NOMO-1 treated with dmso at 0.1 percent for 144 hours (cell line): ENCODE measurements at regions not wholly inside any gene's neighbourhood (a gene's known extent, or its start where the extent isn't known, plus 50 kb on each side); places are given as distances from the start of the nearest gene placed in this dataset.
"Not testable (repeated sequence)": the region's sequence is repeated elsewhere in the genome, so short reads cannot be mapped to it uniquely, and the experiment has no call there.

Experiments
- DNase-seq: peaks from one replicate; lab custom pipeline; 2025; ENCODE audit not compliant: unreplicated experiment; lab: John Stamatoyannopoulos, UW

DNA sequence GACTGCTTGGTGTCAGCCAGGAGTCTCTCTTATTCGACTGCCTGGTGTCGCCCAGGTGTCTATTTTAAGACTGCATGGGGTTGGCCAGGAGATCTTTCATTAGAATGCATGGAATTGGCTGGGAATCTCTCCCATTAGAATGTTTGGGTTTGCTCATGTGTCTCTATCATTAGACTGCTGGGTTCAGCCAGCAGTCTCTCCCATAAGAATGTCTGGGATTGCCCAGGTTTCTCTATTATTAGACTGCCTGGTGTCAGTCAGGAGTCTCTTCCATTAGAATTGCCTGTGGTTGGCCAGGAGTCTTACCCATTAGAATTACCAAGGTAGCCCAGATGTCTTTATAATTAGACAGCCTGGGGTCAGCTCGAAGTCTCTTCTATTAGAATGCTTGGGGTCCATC is 1496.0 kb downstream of the UQCRFS1 start:
- DNase-seq = no peak

DNA sequence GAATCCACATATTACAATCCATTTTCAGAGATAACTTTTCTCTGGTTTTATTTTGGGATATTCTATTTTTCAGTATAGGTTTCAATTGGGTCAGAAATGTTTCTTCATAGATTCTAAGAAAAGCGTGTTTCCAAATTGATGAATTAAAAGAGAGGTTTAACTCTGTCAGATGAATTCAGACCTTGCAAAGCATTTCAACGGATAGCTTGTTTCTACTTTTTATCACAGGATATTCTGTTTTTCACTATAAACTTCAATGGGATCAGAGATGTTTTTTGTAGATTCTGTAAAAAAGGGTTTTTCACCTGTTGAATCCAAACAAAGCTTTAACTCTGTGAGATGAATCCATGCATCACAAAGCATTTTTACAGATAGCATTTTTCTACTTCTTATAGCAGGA is 1498.1 kb downstream of the UQCRFS1 start:
- no peak for DNase-seq

GRCh38 chr19:27709496-27709895 is 1503.5 kb downstream of the UQCRFS1 start:
- DNase-seq = no peak

- DNase-seq = not testable (repeated sequence)
These were observed 1504.0 kb downstream of the UQCRFS1 start for GRCh38 chr19:27708986-27709385.

DNA sequence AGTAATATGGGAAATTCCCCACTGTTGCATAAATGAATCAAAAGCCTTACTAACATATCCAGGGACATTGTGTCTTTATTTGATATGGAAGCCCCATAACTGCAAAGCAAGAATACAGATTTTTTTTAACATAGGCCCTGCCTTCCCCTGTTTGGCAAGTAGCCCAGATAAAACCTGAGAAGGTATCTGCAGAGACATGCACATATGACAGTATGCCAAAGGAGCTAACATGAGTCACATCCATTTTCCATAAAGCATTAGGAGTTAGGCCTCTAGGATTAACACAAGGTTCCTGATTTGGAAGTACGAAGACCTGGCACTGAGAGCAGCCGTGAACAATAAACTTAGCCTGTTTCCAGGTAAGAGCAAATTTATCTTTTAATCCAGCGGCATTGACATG is 1505.9 kb downstream of the UQCRFS1 start:
- not testable (repeated sequence) for DNase-seq

DNA sequence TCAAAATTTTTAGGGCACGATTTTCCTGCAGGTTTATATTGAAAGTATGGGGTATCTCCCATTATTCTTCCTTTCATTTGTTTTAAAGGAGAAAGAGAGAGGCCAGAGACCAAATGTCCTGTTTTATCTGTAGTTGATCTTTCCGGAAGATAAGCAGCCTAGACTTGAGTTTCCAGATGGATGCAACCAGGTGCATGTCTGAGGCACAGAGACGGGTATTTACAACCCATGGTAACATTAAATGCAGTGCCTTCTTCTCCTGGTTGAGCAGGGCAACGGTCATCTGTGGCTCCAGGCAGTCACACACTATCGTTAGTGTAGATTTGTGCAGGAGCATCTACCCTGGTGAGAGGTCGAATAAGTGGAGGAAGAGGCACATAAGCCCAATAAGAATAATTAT is 1507.1 kb downstream of the UQCRFS1 start:
- no peak for DNase-seq

- DNase-seq = no peak
These were observed 1518.4 kb downstream of the UQCRFS1 start for GRCh38 chr19:27694361-27695055.

DNA sequence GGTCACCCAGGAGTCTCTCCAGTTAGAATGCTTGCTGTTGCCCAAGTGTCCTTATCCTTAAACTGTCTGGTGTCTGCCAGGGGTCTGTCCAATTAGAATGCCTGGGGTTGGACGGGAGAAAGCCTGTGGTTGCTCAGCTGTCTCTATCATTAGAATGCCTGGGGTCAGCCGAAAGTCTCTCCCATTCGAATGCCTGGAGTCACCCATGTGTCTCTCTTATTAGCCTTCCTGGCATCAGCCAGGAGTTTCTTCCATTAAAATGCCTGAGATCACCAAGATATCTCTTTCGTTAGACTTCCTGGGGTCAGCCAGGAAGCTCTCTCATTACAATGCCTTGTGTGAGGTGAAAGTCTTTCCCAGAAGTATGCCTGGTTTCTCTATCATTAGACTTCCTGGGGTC is 1521.0 kb downstream of the UQCRFS1 start:
- DNase-seq = no peak

DNA sequence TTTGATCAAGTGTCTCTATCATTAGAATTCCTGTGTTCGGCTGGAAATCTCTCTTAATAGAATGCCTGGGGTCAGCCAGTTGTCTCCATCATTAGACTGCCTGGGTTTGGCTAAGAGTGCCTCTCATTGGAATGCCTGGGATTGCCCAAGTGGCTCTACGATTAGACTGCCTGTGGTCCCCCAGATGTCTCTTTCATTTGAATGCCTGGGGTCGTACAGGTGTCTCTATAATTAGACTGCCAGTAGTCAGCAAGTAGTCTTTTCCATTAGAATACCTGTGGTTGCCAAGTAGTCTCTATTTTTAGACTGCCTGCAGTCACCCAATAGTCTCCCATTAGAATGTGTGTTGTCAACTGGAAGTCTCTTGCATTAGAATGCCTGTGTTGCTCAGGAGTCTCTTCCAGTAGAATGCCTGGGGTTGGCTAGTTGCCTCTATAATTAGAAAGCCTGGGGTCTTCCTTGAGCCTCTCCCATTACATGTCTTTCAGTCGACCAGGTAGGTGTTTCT is 1523.2 kb downstream of the UQCRFS1 start:
- no peak for DNase-seq

DNA sequence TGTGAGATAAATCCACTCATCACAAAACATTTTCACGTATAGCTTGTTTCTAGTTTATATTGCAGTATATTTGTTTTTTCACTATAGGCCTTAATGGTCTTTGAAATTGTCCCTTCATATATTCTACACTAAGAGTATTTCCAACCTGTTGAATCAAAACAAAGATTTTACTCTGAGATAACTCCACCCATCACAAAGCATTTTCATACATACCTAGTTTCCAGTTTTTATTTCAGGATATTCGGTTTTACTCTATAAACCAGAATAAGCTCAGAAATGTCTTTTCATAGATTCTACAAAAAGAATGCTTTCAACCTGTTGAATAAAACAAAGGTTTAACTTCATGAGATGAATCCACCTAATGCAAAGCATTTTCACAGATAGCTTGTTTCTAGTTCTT is 1528.7 kb downstream of the UQCRFS1 start:
- no peak for DNase-seq

GRCh38 chr19:27681972-27682371 is 1531.0 kb downstream of the UQCRFS1 start:
- no peak for DNase-seq

GRCh38 chr19:27679905-27680304 is 1533.0 kb downstream of the UQCRFS1 start:
- DNase-seq = no peak

- no peak for DNase-seq
These were observed 1533.6 kb downstream of the UQCRFS1 start for GRCh38 chr19:27679399-27679798.

- no peak for DNase-seq
These were observed 1536.1 kb downstream of the UQCRFS1 start for GRCh38 chr19:27676877-27677276.

GRCh38 chr19:27676334-27676733 is 1536.6 kb downstream of the UQCRFS1 start:
- DNase-seq = no peak

GRCh38 chr19:27675771-27676170 is 1537.2 kb downstream of the UQCRFS1 start:
- no peak for DNase-seq

- DNase-seq = no peak
These were observed 1538.2 kb downstream of the UQCRFS1 start for GRCh38 chr19:27674701-27675100.

GRCh38 chr19:27673986-27674385 is 1539.0 kb downstream of the UQCRFS1 start:
- DNase-seq = no peak

- DNase-seq = no peak
These were observed 1540.5 kb downstream of the UQCRFS1 start for GRCh38 chr19:27672309-27673047.

GRCh38 chr19:27671876-27672275 is 1541.1 kb downstream of the UQCRFS1 start:
- no peak for DNase-seq

DNA sequence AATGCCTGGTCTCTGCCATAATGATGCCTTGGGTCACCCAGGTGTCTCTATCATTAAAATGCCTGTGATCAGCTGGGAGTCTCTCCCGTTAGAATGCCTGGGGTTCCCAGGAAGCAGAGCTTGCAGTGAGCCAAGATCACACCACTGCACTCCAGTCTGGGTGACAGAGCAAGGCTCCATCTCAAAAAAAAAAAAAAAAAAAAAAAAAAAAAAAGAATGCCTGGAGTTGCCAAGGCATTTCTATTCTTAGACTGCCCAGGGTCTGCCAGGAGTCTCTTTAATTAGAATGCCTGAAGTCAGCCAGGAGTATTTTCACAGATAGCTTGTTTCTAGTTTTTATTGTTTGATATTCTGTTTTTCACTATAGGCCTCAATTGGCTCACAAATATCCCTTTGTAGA is 1552.5 kb downstream of the UQCRFS1 start:
- DNase-seq = no peak

DNA sequence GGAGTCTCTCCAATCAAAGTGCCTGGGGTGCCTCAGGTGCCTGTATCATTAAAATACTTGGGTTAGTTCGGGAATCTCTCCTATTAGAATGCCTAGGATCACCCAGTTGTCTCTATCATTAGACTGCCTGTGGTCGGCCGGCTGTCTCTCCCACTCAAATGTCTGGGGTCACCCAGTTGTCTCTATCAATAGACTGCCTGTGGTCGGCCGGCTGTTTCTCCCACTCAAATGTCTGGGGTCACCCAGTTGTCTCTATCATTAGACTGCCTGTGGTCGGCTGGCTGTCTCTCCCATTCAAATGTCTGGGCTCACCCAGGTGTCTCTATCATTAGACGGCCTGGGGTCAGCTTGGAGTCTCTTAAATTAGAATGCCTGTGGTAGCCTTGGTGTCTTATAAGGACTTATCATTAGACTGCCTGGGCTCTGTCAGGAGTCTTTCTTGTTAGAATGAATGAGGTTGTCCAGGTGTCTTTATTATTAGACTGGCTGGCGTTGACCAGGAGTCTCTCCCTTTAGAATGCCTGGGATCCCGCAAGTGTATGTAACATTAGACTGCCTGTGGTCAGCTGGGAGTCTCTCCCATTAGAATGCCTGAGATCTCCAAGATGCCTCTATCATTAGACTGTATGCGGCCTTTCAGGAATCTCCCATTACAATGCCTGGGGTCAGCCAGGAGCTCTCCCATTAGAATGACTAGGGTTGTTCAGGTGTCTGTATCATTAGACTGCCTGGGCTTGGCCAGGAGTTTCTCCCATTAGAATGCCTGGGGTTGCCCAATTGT is 1555.5 kb downstream of the UQCRFS1 start:
- DNase-seq = no peak
